Stimulated activated CD4-positive, alpha-beta T cell treated with anti-CD3 and anti-CD28 coated beads, Interleukin-4, amount 100 ng/mL, for 24 hours (primary cell): ENCODE measurements at regions not wholly inside any gene's neighbourhood (a gene's known extent, or its start where the extent isn't known, plus 50 kb on each side); places are given as distances from the start of the nearest gene placed in this dataset.
"Not testable (repeated sequence)": the region's sequence is repeated elsewhere in the genome, so short reads cannot be mapped to it uniquely, and the experiment has no call there.

Source experiments
- DNase-seq: peaks from one replicate; pipeline ENCODE4 v3.0.0-alpha.2; 2020

DNA sequence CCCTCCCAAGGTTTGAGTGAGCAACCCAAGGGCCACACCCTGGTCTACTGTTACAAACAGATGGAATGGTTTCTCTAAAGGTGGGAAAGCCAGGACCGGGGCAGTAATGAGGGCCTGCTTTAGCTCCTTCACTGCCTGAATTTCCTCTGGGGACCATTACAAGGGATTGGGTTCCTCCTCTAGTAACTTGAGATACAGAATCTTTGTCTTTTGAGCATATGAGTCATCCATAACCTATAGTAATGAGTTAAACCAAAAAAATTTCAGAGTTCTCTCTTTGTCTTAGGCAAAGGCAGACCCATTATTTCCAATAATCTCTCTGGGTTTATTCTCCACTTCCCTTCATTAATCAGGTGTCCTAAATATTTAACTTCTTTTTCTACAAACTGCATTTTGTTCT lies 618.8 kb downstream of the HINT1 start:
- DNase-seq, result no peak

DNA sequence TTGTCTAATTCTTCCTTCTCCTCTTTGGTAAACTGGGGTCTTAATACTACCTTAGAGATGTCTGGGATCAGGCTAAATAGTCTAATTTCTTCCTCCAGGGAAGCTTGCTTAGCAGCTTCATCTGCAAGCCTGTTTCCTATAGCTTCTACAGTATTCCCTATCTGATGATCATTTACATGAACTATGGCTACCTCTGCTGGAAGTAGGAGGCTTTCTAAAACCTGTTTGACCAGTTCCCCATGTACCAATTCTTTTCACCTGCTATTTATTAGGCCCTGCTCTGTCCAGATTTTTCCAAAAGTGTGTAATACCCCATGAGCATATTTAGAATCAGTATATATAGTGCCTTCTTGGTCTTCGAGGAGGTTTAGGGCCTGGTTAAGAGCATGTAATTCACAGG lies 619.8 kb downstream of the HINT1 start:
- DNase-seq, result no peak

DNA sequence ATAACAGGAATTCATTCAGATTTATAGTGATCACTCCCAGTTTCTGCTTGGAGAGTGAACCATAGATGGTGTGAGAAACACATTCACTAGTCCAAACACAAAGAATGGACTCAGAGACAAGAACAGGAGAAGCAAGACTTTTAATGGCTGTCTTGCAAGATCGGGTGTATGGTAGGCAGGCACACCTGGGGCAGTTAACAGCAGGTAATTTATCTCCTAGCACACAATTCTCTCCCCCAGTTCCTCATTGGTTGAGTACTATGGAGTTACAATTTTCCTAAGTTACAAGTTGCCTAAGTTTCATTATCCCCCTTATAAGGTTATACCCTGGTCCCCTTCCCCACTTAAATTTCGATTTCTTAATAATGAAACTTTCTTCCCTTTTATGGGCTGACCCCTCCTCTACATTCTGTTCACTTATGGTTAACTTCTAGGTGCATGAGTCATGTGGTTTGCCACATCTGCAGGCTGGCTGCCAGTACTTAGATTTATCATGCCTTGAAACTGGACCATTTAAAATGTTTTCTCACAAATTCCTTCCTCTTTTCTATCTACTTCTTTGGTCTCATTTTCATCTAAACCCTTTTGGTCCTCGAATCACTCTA lies 623.3 kb downstream of the HINT1 start:
- no peak for DNase-seq

DNA sequence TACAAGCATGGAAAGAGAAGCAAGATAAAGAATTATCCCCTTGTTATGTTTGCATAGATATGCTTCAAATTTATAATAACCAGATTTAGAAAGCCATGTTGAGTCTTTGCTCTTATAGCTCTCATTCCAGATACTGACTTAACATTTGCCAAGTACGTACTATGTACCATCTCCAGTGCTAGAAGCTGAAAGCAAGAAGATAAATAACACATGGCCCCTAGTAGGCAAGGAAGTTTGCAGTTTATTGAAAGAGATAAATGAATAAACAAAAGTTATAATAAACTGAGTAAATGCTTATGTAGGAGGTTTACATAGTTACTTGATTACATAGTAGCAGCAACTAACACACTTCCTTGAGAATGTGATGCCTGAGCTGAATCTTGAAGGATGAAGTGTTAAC lies 628.4 kb downstream of the HINT1 start:
- DNase-seq, result no peak

DNA sequence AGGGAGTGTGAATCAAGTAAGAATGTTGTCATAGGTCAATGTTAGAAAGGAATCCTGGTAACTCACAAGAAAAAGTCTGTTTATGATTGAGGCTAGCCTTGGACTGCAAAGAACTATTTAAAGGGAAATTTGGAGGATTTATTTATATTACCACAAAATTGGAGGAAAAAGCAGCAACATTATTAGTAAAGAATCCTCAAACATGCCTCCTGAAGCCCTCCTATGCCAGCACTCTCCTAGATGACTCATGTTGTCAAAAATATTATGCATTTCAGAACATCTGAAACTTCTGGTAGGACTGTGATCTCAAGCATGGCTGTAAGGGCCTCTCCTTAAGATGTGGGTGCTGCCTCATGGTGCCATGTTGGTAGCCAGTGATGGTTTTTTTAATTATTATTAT lies 628.5 kb downstream of the CHSY3 start:
- DNase-seq, result no peak

DNA sequence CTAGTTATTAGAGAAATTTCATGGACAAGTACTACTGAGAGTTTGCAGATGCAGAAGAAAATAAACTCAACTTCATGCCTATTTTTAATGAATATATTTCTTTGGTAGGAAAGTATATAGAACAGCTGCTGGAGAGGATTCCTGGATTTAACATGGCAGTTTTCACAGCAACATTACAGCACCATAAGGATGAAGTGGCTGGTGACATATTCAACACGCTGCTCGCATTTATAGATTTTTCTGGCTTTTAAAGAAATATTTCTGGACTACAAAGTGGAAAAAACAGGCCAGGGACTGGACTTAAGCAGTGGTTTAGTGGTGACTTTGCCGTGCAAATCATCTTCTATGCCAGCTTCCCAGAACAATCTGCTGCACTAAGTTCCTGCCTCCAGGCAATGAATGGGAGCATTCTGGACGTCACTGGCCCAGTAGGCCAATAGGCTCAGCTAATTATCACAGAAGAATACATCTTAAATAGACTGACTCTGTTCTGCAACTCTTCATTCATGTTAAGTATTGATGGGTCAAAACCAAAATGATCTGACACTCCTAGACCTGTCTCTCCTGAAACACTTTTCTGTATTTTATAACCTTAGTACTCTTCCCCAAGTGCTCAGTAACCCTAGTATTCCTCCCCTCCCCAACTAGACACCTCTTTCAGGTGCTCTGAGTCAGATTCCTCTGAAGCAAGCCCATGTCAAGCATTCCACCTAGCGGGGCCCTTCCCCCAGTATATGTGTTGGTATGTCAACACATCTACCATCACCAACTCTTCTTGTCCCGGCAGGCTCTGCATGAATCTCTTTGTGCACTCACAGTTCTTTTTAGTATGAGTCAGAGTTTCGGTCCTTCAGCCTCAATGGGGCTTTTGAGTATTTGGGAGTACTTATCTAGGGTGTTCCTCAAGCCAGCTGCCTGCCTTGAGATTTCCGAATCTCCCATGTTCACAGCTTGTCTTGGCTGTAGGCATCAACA lies 625.5 kb downstream of the CHSY3 start:
- DNase-seq, result no peak

- DNase-seq, result no peak
Measured at GRCh38 chr5:130529111-130529510, 624.8 kb downstream of the CHSY3 start.

DNA sequence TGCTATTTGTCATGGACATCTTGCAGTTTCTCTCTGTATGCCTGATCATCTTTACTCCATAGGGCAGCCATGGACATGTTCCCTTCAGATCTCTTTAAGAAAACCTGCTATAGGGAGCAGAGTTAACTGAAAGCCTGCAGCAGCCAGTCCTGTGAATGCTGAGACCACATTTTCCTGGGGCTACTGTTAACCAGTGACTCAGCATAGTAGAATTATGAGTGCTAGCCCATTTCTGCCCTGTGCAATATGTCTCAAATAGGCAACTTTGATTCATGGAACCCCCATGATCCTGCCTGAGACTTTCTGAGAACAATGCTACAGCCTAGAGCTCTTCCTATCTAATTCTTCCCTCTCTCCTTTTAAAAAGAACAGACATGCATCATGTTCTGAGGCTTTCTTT lies 624.2 kb downstream of the CHSY3 start:
- DNase-seq, result no peak

GRCh38 chr5:130526708-130527107 lies 622.4 kb downstream of the CHSY3 start:
- DNase-seq, result no peak

DNA sequence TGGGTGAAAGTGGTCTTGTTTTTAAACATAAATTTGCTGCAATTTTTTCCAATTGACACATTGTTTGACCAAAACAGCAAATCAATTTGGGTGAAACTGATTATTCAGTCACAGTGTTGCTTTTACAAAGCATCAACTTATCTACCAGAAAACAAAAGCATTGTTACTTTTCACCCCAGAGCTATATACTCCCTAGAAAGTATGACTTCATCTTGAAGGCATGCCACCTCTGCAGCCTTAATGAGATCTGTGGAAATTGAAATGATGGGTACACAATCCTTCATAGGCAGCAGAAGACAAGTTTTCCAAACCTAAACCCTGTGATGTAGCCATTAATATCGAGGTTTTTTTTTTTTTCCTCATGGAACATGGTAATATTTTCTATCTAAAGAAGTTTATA lies 615.9 kb downstream of the CHSY3 start:
- DNase-seq, result no peak

GRCh38 chr5:130514984-130515690 lies 610.9 kb downstream of the CHSY3 start:
- DNase-seq, result no peak

DNA sequence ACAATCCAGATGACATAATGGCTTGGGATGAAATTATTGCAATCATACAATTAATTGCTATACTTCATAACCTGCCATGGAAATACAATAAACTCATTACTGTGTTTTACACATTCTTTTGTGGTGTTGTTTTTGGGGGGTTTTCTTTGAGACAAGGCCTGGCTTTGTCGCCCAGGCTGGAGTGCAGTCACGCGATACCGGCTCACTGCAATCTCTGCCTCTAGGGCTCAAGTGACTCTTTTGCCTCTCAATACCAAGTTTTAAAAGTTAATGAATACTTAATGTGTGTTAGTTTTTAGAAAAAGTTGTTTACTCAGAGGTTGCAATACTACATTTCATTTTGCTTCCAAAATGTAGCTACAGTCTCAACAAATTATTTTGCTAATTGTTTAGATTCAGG lies 598.4 kb downstream of the CHSY3 start:
- no peak for DNase-seq

GRCh38 chr5:130501151-130501865 lies 597.0 kb downstream of the CHSY3 start:
- DNase-seq, result no peak

DNA sequence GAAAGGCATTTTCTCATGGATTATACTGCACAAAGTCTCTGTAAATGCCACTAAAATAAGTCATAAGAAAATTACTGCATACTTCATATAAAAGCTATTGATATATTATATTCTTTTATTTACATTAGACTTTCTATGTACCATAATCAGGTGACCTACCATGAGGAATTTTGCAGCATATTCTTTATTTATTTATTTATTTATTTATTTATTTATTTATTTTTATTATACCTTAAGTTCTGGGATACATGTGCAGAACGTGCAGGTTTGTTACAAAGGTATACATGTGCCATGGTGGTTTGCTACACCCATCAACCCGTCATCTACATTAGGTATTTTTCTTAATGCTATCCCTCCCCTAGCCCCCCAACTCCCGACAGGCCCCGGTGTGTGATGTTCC lies 596.2 kb downstream of the CHSY3 start:
- DNase-seq, result not testable (repeated sequence)

GRCh38 chr5:130496215-130496614 lies 592.0 kb downstream of the CHSY3 start:
- no peak for DNase-seq

DNA sequence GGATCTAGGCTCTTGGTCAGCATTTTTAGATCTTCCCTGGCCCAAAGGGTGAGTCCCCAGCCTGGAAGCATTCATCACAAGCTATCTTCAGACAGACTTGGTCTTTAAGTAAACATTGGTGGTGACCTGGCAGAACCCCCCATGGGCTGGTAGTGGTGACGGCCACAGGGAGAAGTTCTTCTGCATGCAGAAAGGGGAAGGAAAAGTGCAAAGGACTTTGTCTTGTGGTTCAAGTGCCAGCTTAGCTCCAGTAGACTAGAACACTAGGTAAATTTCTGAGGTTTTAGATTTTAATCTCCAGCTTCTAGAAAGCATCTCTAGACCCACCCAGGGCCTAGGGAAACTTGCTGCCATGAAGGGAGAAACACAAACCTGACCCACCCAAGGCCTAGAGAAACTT lies 584.0 kb downstream of the CHSY3 start:
- no peak for DNase-seq

DNA sequence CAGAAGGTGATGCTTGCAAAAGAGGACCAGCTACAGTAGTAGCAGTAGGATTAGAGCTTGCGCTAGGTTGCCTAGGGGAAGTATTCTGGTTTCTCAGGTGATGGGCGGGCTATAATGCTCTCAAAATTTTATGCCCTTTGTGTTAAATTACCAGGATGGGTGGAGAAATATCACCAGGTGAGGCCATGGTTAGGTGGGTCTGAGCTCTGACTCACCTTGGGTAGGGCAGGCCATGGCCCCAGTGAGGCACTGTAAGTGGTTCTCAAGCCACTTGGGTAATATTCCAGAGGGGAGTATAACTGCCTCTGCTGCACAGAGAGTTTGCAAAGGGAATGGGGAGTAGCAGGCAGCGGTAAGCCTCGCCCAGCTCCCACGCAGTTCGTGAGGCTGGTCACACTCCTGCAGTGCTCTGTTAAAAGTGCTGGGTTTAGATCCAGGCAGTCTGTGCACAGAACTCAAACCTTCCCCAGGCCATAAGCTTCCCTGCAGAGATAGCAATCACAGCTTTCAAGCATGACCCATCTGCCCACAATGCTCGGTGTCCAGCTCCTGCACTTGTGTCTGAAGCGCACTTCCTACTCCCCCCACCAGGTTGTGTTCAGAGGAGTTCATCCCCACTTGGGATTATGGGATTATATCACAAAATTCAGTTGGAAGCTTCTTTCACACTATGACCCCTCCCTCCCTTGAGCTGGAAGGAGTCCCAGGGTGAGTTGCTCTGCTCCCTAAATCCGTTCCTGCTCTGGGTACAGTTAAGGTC lies 575.0 kb downstream of the CHSY3 start:
- DNase-seq, result no peak

- no peak for DNase-seq
Measured at GRCh38 chr5:130476325-130476724, 572.1 kb downstream of the CHSY3 start.

DNA sequence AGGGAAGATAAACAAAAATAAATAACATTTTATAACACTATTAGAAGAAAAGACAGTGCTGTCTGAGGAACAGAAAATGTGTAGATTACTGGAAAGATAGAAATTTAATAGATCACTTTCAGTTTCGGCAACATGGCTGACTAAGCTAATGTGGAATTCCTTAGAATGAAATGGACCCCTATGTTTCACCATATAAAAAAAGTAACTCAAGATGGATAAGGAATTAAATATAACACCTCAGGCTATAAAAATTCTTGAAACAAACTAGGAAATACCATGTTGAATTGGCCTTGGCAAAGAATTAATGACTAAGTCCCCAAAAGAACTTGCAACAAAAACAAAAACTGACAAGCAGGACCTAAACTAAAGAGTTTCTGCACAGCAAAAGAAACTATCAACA lies 558.3 kb downstream of the CHSY3 start:
- DNase-seq, result no peak

DNA sequence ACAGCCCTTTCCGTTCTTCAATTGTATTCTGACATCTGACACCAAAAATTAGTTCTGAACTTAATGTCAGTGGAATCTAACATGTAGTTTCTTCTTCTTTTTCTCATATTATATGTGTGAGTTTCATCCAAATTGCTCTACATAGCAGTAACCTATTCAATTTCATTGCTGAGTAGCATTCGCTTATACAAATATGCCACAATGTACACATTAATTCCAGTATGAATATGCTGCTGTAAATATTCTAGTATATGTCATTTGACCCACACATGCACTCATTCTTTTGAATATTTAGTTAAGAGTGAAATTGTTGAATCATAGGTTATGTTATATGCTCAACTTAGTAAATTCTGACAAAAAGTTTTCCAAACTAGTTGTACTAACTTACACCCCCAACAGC lies 550.9 kb downstream of the CHSY3 start:
- no peak for DNase-seq

DNA sequence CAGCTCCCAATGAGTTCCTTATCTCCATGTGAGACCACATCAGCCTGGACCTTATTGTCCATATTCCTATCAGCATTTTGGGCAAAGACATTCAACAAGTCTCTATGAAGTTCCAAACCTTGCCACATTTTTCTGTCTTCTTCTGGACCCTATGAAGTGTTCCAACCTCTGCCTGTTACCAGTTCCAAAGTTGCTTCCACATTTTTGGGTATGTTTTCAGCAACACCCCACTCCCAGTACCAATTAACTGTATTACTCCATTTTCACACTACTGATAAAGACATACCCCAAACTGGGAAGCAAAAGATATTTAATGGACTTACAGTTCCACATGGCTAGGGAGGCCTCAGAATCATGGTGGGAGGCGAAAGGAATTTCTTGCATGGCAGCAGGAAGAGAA lies 548.5 kb downstream of the CHSY3 start:
- no peak for DNase-seq

GRCh38 chr5:130436430-130436829 lies 532.2 kb downstream of the CHSY3 start:
- no peak for DNase-seq
